Common myeloid progenitor, CD34-positive (primary cell): ENCODE measurements at regions not wholly inside any gene's neighbourhood (a gene's known extent, or its start where the extent isn't known, plus 50 kb on each side); places are given as distances from the start of the nearest gene placed in this dataset.

Experiments
- CTCF ChIA-PET: fragments of 350-600 bp; sonication (Branson Sonifier 250); formaldehyde crosslinking; loops from one replicate; lab custom pipeline; 2021; ENCODE audit warnings: antibody characterized with exemption; lab: Charles Lee
- POLR2A ChIA-PET: fragments of 350-600 bp; sonication (Branson Sonifier 250); formaldehyde crosslinking; loops from one replicate; lab custom pipeline; 2021; ENCODE audit warnings: antibody characterized with exemption; lab: Charles Lee
- DNase-seq, 3 donors: peaks; one replicate each; pipeline versions ENCODE4 v3.0.0 to v3.0.0-alpha.2; 2013
- H3K27ac ChIP-seq, 2 experiments: 1 replicate in 1 of 2; 2 replicates in 1 of 2; pipeline ENCODE4 v1.7.0; 2013; ENCODE audit warnings: inconsistent platforms in 2 of 2, low read length in 2 of 2, mild to moderate bottlenecking in 2 of 2, low read depth in 1 of 2, moderate library complexity in 1 of 2; ENCODE audit not compliant: severe bottlenecking in 2 of 2, insufficient read depth in 1 of 2, poor library complexity in 1 of 2
- H3K27me3 ChIP-seq, 5 experiments: replicated peaks in 2 of 5; 1 replicate in 3 of 5; 2 replicates in 2 of 5; pipeline versions ENCODE4 v1.6.1 to v1.7.0; 2013; ENCODE audit warnings: low read length in 4 of 5, mild to moderate bottlenecking in 2 of 5, moderate library complexity in 2 of 5, inconsistent platforms in 1 of 5; ENCODE audit not compliant: insufficient read depth in 5 of 5, control insufficient read depth in 4 of 5
- H3K36me3 ChIP-seq, 4 experiments: 1 replicate in 2 of 4; 2 replicates in 2 of 4; pipeline versions ENCODE4 v1.6.1 to v1.7.0; 2013; ENCODE audit warnings: low read length in 3 of 4, control low read depth in 1 of 4, mild to moderate bottlenecking in 1 of 4; ENCODE audit not compliant: control insufficient read depth in 4 of 4, insufficient read depth in 4 of 4
- H3K4me1 ChIP-seq, 4 experiments: 1 replicate in 3 of 4; 2 replicates in 1 of 4; pipeline versions ENCODE4 v1.6.1 to v1.7.1; 2013; ENCODE audit warnings: low read length in 3 of 4, mild to moderate bottlenecking in 3 of 4, control low read depth in 1 of 4, inconsistent platforms in 1 of 4, moderate library complexity in 1 of 4; ENCODE audit not compliant: control insufficient read depth in 4 of 4, insufficient read depth in 4 of 4; ENCODE audit errors: control extremely low read depth in 1 of 4
- H3K4me3 ChIP-seq, 7 experiments: 1 replicate in 4 of 7; 2 replicates in 3 of 7; pipeline versions ENCODE4 v1.5.1 to v1.7.0; 2013; ENCODE audit warnings: mild to moderate bottlenecking in 7 of 7, low read length in 6 of 7, moderate library complexity in 6 of 7, inconsistent platforms in 2 of 7, low read depth in 2 of 7, control low read depth in 1 of 7; ENCODE audit not compliant: insufficient read depth in 4 of 7, control insufficient read depth in 1 of 7; ENCODE audit errors: extremely low read depth in 1 of 7
- H3K9me3 ChIP-seq, 5 experiments: 1 replicate in 4 of 5; 2 replicates in 1 of 5; pipeline versions ENCODE4 v1.6.1 to v1.7.1; 2013; ENCODE audit warnings: low read length in 4 of 5, mild to moderate bottlenecking in 2 of 5, inconsistent platforms in 1 of 5, low read depth in 1 of 5, moderate library complexity in 1 of 5; ENCODE audit not compliant: control insufficient read depth in 4 of 5, insufficient read depth in 2 of 5; ENCODE audit errors: control extremely low read depth in 1 of 5
- WGBS: methylation state at CpG from one replicate; pipeline ENCODE4 v1.1.5; 2013; ENCODE audit not compliant: insufficient coverage; 5-methylcytosine and 5-hydroxymethylcytosine counted together

DNA sequence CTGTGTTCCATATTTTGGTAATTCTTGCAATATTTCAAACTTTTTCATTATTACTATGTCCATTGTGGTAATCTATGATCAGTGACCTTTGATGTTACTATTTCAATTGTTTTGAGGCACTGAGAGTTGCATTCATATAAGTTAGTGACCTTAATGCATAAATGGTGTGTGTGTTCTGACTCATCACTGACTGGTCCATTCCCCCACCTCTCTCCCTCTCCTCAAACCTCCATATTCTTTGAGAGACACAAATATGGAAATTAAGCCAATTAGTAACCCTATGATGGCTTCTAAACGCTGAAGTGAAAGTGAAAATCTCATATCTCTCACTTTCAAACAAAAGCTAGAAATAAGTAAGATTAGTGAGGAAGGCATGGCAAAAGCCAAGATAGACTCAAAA is 739.6 kb downstream of the CCSER2 start:
- Histone ChIP-seq H3K4me1 (no peaks in the 10 kb centered on the region), H3K4me3 (no peak overlapping the region), H3K36me3 (no peaks in the 10 kb centered on the region), H3K27ac (no peak overlapping the region), H3K9me3 (peaks cover 0 to 2% (median 0%) of the 10 kb centered on the region in 5 experiments), H3K27me3 (no peaks in the 10 kb centered on the region)
- ChIA-PET CTCF (no interaction called here), POLR2A (no interaction called here)
- DNase-seq, result no peak
- WGBS, result no CpG with 5 or more reads among the region's 1 CpG

DNA sequence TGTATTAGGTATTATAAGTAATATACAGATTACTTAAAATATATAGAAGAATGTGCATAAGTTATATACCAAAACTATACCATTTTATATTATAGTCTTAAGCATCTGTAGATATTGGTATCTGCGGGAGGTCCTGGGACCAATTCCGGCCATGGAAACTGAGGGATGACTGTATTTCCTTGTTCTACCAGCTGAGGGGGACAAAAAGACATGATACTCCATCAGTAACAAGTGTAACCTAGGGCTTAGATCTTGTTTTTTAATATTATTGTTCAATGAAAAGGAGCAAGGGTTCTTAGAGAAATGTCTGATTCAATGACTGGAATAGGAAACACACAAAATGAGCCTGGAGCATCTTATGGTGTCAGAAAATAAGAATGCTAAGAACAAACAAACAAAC is 752.5 kb downstream of the CCSER2 start:
- Histone ChIP-seq H3K36me3 (no peaks in the 10 kb centered on the region), H3K4me3 (no peak overlapping the region), H3K27me3 (no peaks in the 10 kb centered on the region), H3K4me1 (no peaks in the 10 kb centered on the region), H3K9me3 (no peaks in the 10 kb centered on the region), H3K27ac (no peak overlapping the region)
- ChIA-PET POLR2A (no interaction called here), CTCF (no interaction called here)
- DNase-seq, result no peak
- WGBS, result no CpG with 5 or more reads among the region's 2 CpGs

DNA sequence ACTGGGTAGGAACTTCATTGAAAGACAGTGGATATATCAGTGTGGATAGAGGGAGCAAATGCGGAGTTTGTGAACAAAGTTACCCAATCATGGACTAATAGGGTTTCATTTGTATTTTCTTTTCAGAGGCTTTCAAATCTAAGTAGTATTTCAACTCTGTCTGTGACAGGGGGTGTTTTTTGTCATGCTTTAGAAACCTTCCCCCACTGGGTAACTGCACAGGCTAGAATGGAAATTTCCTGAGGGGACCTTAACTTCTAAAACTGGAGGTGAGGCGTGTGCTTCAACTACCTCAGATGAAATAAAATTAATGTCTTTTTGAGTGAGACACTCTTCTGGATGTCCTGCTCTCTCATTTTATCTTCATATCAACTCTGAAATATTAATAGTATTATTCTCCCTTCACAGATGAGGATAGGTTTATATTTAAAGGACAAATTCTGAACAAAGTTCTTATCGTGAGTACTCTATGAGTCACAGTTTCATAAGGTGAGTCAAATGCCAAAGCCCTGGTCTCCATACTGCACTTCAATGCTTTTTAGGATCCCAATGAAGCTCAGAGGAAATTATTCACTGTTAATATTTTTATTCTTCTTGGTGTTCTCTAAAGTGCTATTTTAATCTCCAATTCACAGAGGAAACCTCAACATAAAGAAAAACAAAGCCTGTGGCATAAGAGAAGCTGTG is 770.6 kb downstream of the CCSER2 start:
- DNase-seq, result no peak
- WGBS, result 100% methylated on average over 1 of the region's 3 CpGs
- Histone ChIP-seq H3K4me3 (no peak overlapping the region), H3K9me3 (no peaks in the 10 kb centered on the region), H3K4me1 (no peaks in the 10 kb centered on the region), H3K27ac (no peak overlapping the region), H3K36me3 (no peaks in the 10 kb centered on the region), H3K27me3 (no peaks in the 10 kb centered on the region)
- POLR2A ChIA-PET, result no interaction called here
- CTCF ChIA-PET, result no interaction called here

DNA sequence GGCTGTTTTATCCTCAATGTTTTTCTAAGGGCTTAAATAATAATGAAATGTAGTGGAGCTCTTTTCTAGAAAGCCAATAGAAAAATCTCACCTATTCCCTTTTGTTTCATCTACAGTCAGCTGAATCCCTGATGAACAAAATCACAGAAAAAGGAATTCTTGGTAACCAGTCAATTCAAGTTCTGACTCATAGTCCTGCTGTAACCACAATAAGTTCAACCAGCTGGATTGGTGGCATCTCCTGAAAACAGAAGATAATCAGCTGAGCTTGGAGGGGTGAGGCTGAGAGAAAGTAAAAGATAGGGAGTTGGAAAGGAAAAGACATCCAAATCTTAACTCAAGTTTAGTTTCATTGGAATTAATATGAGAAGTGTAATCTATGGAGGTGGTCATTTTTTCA is 772.1 kb downstream of the CCSER2 start:
- Histone ChIP-seq H3K4me1 (no peaks in the 10 kb centered on the region), H3K4me3 (no peak overlapping the region), H3K9me3 (no peaks in the 10 kb centered on the region), H3K27ac (no peak overlapping the region), H3K36me3 (no peaks in the 10 kb centered on the region), H3K27me3 (no peaks in the 10 kb centered on the region)
- ChIA-PET CTCF (interaction anchor here (0.9 to 1.2 kb wide), 2 partner anchors 14 to 23 kb away, joined by 3 read pairs; no protein-coding TSS in a partner anchor), POLR2A (no interaction called here)
- DNase-seq, result no peak

DNA sequence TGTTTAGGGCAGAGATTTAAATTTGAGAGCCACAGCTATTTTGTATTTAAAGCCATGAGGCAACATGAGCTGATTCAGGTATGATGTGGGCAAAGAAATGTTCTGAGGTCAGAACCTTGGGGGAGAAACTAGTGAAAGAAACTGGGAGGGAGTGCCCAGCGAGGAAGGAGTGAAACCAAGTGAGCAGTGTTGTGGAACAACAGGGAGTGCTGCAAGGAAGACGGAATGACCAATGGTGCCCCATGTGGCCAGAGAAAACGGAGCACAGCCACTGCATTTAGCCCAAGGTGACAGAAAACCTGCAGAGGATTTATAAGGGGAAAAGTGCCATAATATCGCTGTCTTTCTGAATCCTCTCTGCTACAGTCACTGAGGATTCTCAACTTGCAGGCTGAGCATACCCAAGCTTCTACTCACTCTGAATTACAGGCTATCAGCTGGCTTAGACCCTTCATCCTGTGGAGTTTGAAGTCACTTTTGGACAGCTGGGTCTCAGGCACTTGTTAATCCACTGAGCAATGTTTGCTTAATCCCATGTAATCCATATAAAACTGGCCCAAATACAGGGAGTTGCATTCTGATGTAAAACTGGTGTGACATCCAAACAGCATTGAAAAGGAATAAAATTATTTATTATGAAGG is 777.3 kb downstream of the CCSER2 start:
- ChIA-PET POLR2A (no interaction called here), CTCF (no interaction called here)
- no peaks in the 10 kb centered on the region for H3K9me3 ChIP-seq
- H3K4me3 ChIP-seq, result no peak overlapping the region
- H3K36me3 ChIP-seq, result no peaks in the 10 kb centered on the region
- H3K4me1 ChIP-seq, result no peaks in the 10 kb centered on the region
- H3K27ac ChIP-seq, result no peak overlapping the region
- H3K27me3 ChIP-seq, result no peaks in the 10 kb centered on the region
- DNase-seq, result no peak
- WGBS, result 85% methylated on average over 4 of the region's 4 CpGs

DNA sequence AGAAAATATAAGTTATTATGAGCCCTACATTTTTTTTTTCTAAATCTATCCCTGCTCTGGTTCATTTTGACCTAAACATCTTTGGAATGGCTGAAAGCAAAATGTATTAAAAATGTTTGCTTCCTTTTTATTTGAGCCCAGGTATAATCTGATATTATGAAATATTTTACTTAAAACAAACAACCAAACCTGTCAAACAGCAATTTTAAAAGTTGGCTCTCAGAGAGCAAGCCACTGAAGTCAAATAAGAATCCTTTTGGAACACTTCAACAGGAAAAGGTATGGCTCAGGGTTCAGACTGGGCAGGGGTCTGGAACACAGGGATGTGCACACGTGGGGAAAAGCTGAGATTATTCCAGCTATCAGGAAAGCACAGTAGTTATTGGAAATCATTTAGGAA is 782.9 kb downstream of the CCSER2 start:
- Histone ChIP-seq H3K4me3 (no peak overlapping the region), H3K27ac (no peak overlapping the region), H3K36me3 (no peaks in the 10 kb centered on the region), H3K4me1 (no peaks in the 10 kb centered on the region), H3K9me3 (no peaks in the 10 kb centered on the region), H3K27me3 (no peaks in the 10 kb centered on the region)
- 80% methylated on average over 1 of the region's 1 CpG for WGBS
- no peak for DNase-seq
- ChIA-PET CTCF (no interaction called here), POLR2A (no interaction called here)

DNA sequence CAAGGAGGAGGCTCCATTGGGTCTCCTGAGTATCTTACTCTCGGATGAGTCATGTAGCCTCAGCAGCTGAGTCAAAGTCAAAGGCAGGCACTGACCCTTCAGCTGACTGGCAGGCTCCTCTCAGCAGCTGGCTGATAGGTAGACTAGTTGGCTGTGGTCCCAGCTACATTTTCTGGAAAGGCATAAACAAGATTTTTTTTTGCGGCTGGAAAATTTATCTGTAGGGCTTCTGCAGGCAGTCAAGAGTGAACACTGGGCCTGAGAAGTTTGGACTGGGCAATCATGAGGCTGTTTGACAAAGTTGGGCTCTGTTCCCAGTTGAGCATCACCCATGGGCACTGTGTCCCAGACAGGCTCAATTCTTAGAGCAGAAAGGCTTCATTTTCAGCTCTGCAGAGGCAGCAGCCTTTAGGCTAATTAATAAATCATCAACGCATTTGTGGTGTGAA is 796.2 kb downstream of the CCSER2 start:
- WGBS, result 88% methylated on average over 3 of the region's 3 CpGs
- ChIA-PET CTCF (no interaction called here), POLR2A (no interaction called here)
- no peak overlapping the region for H3K4me3 ChIP-seq
- peaks cover 0 to 3% (median 0%) of the 10 kb centered on the region in 5 experiments for H3K9me3 ChIP-seq
- H3K4me1 ChIP-seq, result no peaks in the 10 kb centered on the region
- no peaks in the 10 kb centered on the region for H3K36me3 ChIP-seq
- H3K27me3 ChIP-seq, result no peaks in the 10 kb centered on the region
- no peak overlapping the region for H3K27ac ChIP-seq
- no peak for DNase-seq
